ENCODE measurements at regions not wholly inside any gene's neighbourhood (a gene's known extent, or its start where the extent isn't known, plus 50 kb on each side); places are given as distances from the start of the nearest gene placed in this dataset.

GRCh38 chr3:166829896-166830295, 550.2 kb downstream of the ZBBX start (continued):
- TF ChIP-seq NKX3-1 (CRISPR knock-in tag; IDR thresholded peaks at IDR 0.05) (peak; percentile 97), ZNF30 (CRISPR knock-in tag; IDR thresholded peaks at IDR 0.05) (no peak), ZNF513 (CRISPR knock-in tag; conservative IDR thresholded peaks at IDR 0.05) (no peak), THRA (CRISPR knock-in tag; IDR thresholded peaks at IDR 0.05; ENCODE audit: borderline replicate concordance) (peak; percentile 78), BCL3 (CRISPR knock-in tag; IDR thresholded peaks at IDR 0.05) (no peak), NCOR1 (IDR thresholded peaks at IDR 0.05; ENCODE audit: borderline replicate concordance, low read length) (peak; percentile 70; the same call in 1 of the 2 replicates), ZNF451 (CRISPR knock-in tag; IDR thresholded peaks at IDR 0.05) (no peak), ASH2L (IDR thresholded peaks at IDR 0.05; ENCODE audit: insufficient read length, low read depth, low read length) (peak; percentile 35), ZNF12 (CRISPR knock-in tag; IDR thresholded peaks at IDR 0.05) (peak; percentile 65), ZNF546 (CRISPR knock-in tag; conservative IDR thresholded peaks at IDR 0.05) (no peak), ADNP (CRISPR knock-in tag; IDR thresholded peaks at IDR 0.05) (no peak), IRF9 (CRISPR knock-in tag; IDR thresholded peaks at IDR 0.05; ENCODE audit: borderline replicate concordance) (no peak), NFKB2 (CRISPR knock-in tag; IDR thresholded peaks at IDR 0.05; ENCODE audit: borderline replicate concordance) (no peak), ZSCAN22 (CRISPR knock-in tag; IDR thresholded peaks at IDR 0.05) (no peak), AHR (CRISPR knock-in tag; IDR thresholded peaks at IDR 0.05) (no peak), ATF3 (CRISPR knock-in tag; IDR thresholded peaks at IDR 0.05) (no peak), EED (CRISPR knock-in tag; IDR thresholded peaks at IDR 0.05) (no peak), SNAPC2 (CRISPR knock-in tag; IDR thresholded peaks at IDR 0.05) (0 out of 2 replicates have a peak, but pooled peaks have one; percentile 61), ATAD3A (CRISPR knock-in tag; IDR thresholded peaks at IDR 0.05) (no peak), MEIS1 (CRISPR knock-in tag; IDR thresholded peaks at IDR 0.05; ENCODE audit: borderline replicate concordance) (no peak), TEF (CRISPR knock-in tag; IDR thresholded peaks at IDR 0.05) (no peak), ZNF33A (CRISPR knock-in tag; IDR thresholded peaks at IDR 0.05; ENCODE audit: borderline replicate concordance) (no peak)
- TF ChIP-seq, protein P1, sequence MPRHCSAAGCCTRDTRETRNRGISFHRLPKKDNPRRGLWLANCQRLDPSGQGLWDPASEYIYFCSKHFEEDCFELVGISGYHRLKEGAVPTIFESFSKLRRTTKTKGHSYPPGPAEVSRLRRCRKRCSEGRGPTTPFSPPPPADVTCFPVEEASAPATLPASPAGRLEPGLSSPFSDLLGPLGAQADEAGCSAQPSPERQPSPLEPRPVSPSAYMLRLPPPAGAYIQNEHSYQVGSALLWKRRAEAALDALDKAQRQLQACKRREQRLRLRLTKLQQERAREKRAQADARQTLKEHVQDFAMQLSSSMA (CRISPR knock-in tag; IDR thresholded peaks at IDR 0.05) = no peak
- TF ChIP-seq, protein P2, sequence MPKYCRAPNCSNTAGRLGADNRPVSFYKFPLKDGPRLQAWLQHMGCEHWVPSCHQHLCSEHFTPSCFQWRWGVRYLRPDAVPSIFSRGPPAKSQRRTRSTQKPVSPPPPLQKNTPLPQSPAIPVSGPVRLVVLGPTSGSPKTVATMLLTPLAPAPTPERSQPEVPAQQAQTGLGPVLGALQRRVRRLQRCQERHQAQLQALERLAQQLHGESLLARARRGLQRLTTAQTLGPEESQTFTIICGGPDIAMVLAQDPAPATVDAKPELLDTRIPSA (CRISPR knock-in tag; IDR thresholded peaks at IDR 0.05; ENCODE audit: borderline replicate concordance) = no peak

Measured in HepG2 (cell line).